IMR-90 (cell line): ENCODE measurements at regions not wholly inside any gene's neighbourhood (a gene's known extent, or its start where the extent isn't known, plus 50 kb on each side); places are given as distances from the start of the nearest gene placed in this dataset.

Source experiments
- ATAC-seq: fragments of 200-7000 bp; cut with Tn5 transposase; 2 replicates; pipeline ENCODE4 v1.9.1; 2020; ENCODE audit warnings: low read depth, mild to moderate bottlenecking, moderate library complexity
- BruUV-seq: library from RNA; stranded (reverse); fragments of 400-500 nt; replicated peaks from 2 replicates; lab custom pipeline; 2021; lab: Mats Ljungman, UMichigan
- CTCF ChIA-PET: fragments of 300-600 bp; formaldehyde crosslinking; extraction: SDS; loops from one replicate; lab custom pipeline; 2021; ENCODE audit warnings: antibody characterized with exemption; lab: Yijun Ruan, JAX
- POLR2A ChIA-PET: fragments of 300-600 bp; sonication (Branson Sonifier 250); formaldehyde crosslinking; loops from one replicate; lab custom pipeline; 2022; ENCODE audit warnings: antibody characterized with exemption; ENCODE audit not compliant: unreplicated experiment; lab: Charles Lee
- DNase-seq: peaks from one replicate; pipeline ENCODE4 v3.0.0; 2013
- H2AFZ ChIP-seq: replicated peaks from 2 replicates; pipeline ENCODE3; 2013; ENCODE audit warnings: low read length, mild to moderate bottlenecking; ENCODE audit not compliant: poor library complexity
- H2AK5ac ChIP-seq: 2 replicates; pipeline ENCODE4 v1.6.1; 2013; ENCODE audit warnings: low read depth, low read length, inconsistent platforms
- H2AK9ac ChIP-seq: replicated peaks from 2 replicates; pipeline ENCODE3; 2013; ENCODE audit warnings: mild to moderate bottlenecking, low read depth, low read length, moderate library complexity; ENCODE audit not compliant: poor library complexity
- H2BK120ac ChIP-seq: 2 replicates; pipeline ENCODE4 v1.6.1; 2013; ENCODE audit warnings: low read depth, low read length, inconsistent platforms
- H2BK15ac ChIP-seq: 3 replicates; pipeline ENCODE4 v1.6.1; 2013; ENCODE audit warnings: low read depth, low read length, inconsistent platforms
- H2BK20ac ChIP-seq: 2 replicates; pipeline ENCODE4 v1.6.1; 2013; ENCODE audit warnings: low read depth, mild to moderate bottlenecking, inconsistent platforms, low read length, moderate library complexity
- H2BK5ac ChIP-seq: 2 replicates; pipeline ENCODE4 v1.6.1; 2013; ENCODE audit warnings: mild to moderate bottlenecking, low read depth, low read length, inconsistent platforms; ENCODE audit not compliant: poor library complexity, severe bottlenecking
- H3K14ac ChIP-seq: replicated peaks from 2 replicates; pipeline ENCODE4 v1.6.1; 2013; ENCODE audit warnings: low read depth, low read length, inconsistent platforms
- H3K18ac ChIP-seq: 2 replicates; pipeline ENCODE4 v1.6.1; 2013; ENCODE audit warnings: low read depth, low read length, control low read depth
- H3K23ac ChIP-seq: 2 replicates; pipeline ENCODE4 v1.6.1; 2013; ENCODE audit warnings: low read depth, low read length, inconsistent platforms
- H3K27ac ChIP-seq: 2 replicates; pipeline ENCODE4 v1.5.1; 2013; ENCODE audit warnings: mild to moderate bottlenecking, control low read depth, low read length; ENCODE audit not compliant: insufficient read depth
- H3K27me3 ChIP-seq: 2 replicates; pipeline ENCODE4 v1.6.1; 2013; ENCODE audit warnings: low read length; ENCODE audit not compliant: control insufficient read depth, insufficient read depth
- H3K36me3 ChIP-seq: 2 replicates; pipeline ENCODE4 v1.6.1; 2013; ENCODE audit warnings: low read length, mixed read lengths; ENCODE audit not compliant: control insufficient read depth, insufficient read depth
- H3K4ac ChIP-seq: 2 replicates; pipeline ENCODE4 v1.6.1; 2013; ENCODE audit warnings: low read depth, low read length, inconsistent platforms
- H3K4me1 ChIP-seq: 2 replicates; pipeline ENCODE4 v1.6.1; 2013; ENCODE audit warnings: low read length, mixed read lengths; ENCODE audit not compliant: control insufficient read depth, insufficient read depth
- H3K4me2 ChIP-seq: 2 replicates; pipeline ENCODE4 v1.6.1; 2013; ENCODE audit warnings: low read depth, mild to moderate bottlenecking, control low read depth, low read length, moderate library complexity
- H3K4me3 ChIP-seq: 2 replicates; pipeline ENCODE4 v1.5.1; 2013; ENCODE audit warnings: low read depth, mild to moderate bottlenecking, control low read depth, low read length, moderate library complexity; ENCODE audit not compliant: insufficient read depth
- H3K56ac ChIP-seq: 2 replicates; pipeline ENCODE4 v1.6.1; 2013; ENCODE audit warnings: low read length, inconsistent platforms; ENCODE audit not compliant: insufficient read depth; ENCODE audit errors: extremely low read depth
- H3K79me1 ChIP-seq, 2 experiments: 2 replicates each; pipeline ENCODE4 v1.6.1; 2013; ENCODE audit warnings: low read length in 2 of 2, inconsistent platforms in 1 of 2, low read depth in 1 of 2
- H3K9ac ChIP-seq: 2 replicates; pipeline ENCODE4 v1.6.1; 2013; ENCODE audit warnings: low read depth, low read length, control low read depth
- H3K9me1 ChIP-seq: 2 replicates; pipeline ENCODE4 v1.6.1; 2013; ENCODE audit warnings: low read length, inconsistent platforms; ENCODE audit not compliant: insufficient read depth
- H3K9me3 ChIP-seq: 2 replicates; pipeline ENCODE4 v1.6.1; 2013; ENCODE audit warnings: low read length; ENCODE audit not compliant: control insufficient read depth, insufficient read depth
- H4K20me1 ChIP-seq: 2 replicates; pipeline ENCODE4 v1.6.1; 2013; ENCODE audit warnings: low read length, inconsistent platforms; ENCODE audit not compliant: insufficient read depth
- H4K5ac ChIP-seq: 2 replicates; pipeline ENCODE4 v1.6.1; 2013; ENCODE audit warnings: mild to moderate bottlenecking, low read depth, low read length, control low read depth
- H4K8ac ChIP-seq, 2 experiments: 2 replicates each; pipeline ENCODE4 v1.6.1; 2013; ENCODE audit warnings: low read depth in 2 of 2, low read length in 2 of 2, control low read depth in 1 of 2, inconsistent platforms in 1 of 2
- H4K91ac ChIP-seq: 2 replicates; pipeline ENCODE4 v1.6.1; 2013; ENCODE audit warnings: low read depth, low read length, inconsistent platforms; ENCODE audit not compliant: insufficient read depth
- CEBPB ChIP-seq: IDR thresholded peaks from 2 replicates; pipeline ENCODE4 v1.6.1; 2012; ENCODE audit warnings: low read depth, low read length, improper control_type of control experiment
- MAFK ChIP-seq: IDR thresholded peaks from 2 replicates; pipeline ENCODE4 v1.6.1; 2012; ENCODE audit warnings: low read depth, low read length, improper control_type of control experiment
- RAD21 ChIP-seq: IDR thresholded peaks from 2 replicates; pipeline ENCODE4 v1.6.1; 2012; ENCODE audit warnings: low read length, improper control_type of control experiment
- WGBS, 2 experiments: methylation state at CpG; one replicate each; pipeline versions ENCODE4 v1.1.5 to v1.1.7; 2013; ENCODE audit warnings: missing lambda C conversion rate in 2 of 2; ENCODE audit not compliant: insufficient read length in 1 of 2; ENCODE audit errors: extremely low coverage in 2 of 2; 5-methylcytosine and 5-hydroxymethylcytosine counted together
- dilution Hi-C: fragments of 300-500 bp; cut with HindIII; formaldehyde crosslinking; loops from one replicate; pipeline ENCODE4 v1.14.3; 2018; ENCODE audit warnings: low sequenced_read_pairs; ENCODE audit not compliant: unreplicated experiment
- in situ Hi-C: fragments of 300-500 bp; cut with MboI; formaldehyde crosslinking; loops from 3 replicates; pipeline ENCODE4 v1.14.3; 2019; ENCODE audit warnings: low sequenced_read_pairs, inconsistent platforms, mixed read lengths
- intact Hi-C: fragments of 100-400 bp; cut with micrococcal nuclease; formaldehyde crosslinking; loops from 2 replicates; pipeline ENCODE4 v1.10.0; 2022

- no peak overlapping the region for H2AK9ac ChIP-seq
- peak overlapping the region; percentile 30 for H2BK5ac ChIP-seq
- H2AK5ac ChIP-seq, result no peak overlapping the region
- H3K4ac ChIP-seq, result peak overlapping the region; percentile 70
- dilution Hi-C loops (loop anchor here (25.0 kb wide), 1 partner anchor 244 kb away; no protein-coding TSS in a partner anchor), in situ Hi-C loops (loop anchor here (5.0 kb wide), 2 partner anchors 144 to 234 kb away; partner anchors contain the start of gene SOCS6), intact Hi-C loops (loop anchor here (5.0 kb wide), 1 partner anchor 99 kb away; no protein-coding TSS in a partner anchor)
- H4K5ac ChIP-seq, result no peak overlapping the region
- H3K18ac ChIP-seq, result peak overlapping the region; percentile 36; the same call in 1 of the 2 replicates
- H4K91ac ChIP-seq, result no peak overlapping the region
- H3K56ac ChIP-seq, result no peak overlapping the region
- H3K4me1 ChIP-seq, result peaks cover 10% of the 10 kb centered on the region
- DNase-seq, result peak; percentile 85
- H3K9me1 ChIP-seq, result 0 out of 2 replicates have a peak, but pooled peaks cover 8% of the 10 kb centered on the region
- CTCF ChIA-PET, result interaction anchor here (0.6 to 0.8 kb wide), 2 partner anchors 26 to 236 kb away, joined by 3 to 4 read pairs; no protein-coding TSS in a partner anchor
- TF ChIP-seq CEBPB (peak; percentile 96), MAFK (no peak), RAD21 (0 out of 2 replicates have a peak, but pooled peaks have one; percentile 1)
- H3K9ac ChIP-seq, result no peak overlapping the region
- BruUV-seq, result no TSS peak
- no peak overlapping the region for H3K23ac ChIP-seq
- no peak overlapping the region for H2AFZ ChIP-seq
- H2BK20ac ChIP-seq, result peak overlapping the region; percentile 36; the same call in 1 of the 2 replicates
- peak; percentile 76 for ATAC-seq
- no peak overlapping the region for H3K14ac ChIP-seq
- H3K27me3 ChIP-seq, result no peaks in the 10 kb centered on the region
- H3K27ac ChIP-seq, result no peak overlapping the region; the same call in 1 of the 2 replicates
- H3K79me1 ChIP-seq, result 0 out of 4 replicates have a peak, but pooled peaks cover 0 to 3% of the 10 kb centered on the region in 2 experiments
- H3K36me3 ChIP-seq, result no peaks in the 10 kb centered on the region
- H3K9me3 ChIP-seq, result no peaks in the 10 kb centered on the region
- peak overlapping the region in 1 of 2 experiments; percentile 31; a peak in 1 of 4 replicates for H4K8ac ChIP-seq
- H3K4me3 ChIP-seq, result no peak overlapping the region
- H3K4me2 ChIP-seq, result no peak overlapping the region
- H2BK120ac ChIP-seq, result peak overlapping the region; percentile 67; the same call in 1 of the 2 replicates
- no peak overlapping the region for H2BK15ac ChIP-seq
- no CpG with 5 or more reads among the region's 2 CpGs for WGBS, 2 experiments
- H4K20me1 ChIP-seq, result no peaks in the 10 kb centered on the region
- POLR2A ChIA-PET, result interaction anchor here (0.6 kb wide), 1 partner anchor 976 kb away, joined by 8 read pairs; no protein-coding TSS in a partner anchor
Measured at GRCh38 chr18:70431203-70431624, 142.4 kb downstream of the SOCS6 start.
